SK-N-SH treated with all-trans-retinoic acid at 6 μM for 48 hours (cell line): ENCODE measurements at regions not wholly inside any gene's neighbourhood (a gene's known extent, or its start where the extent isn't known, plus 50 kb on each side); places are given as distances from the start of the nearest gene placed in this dataset.

ENCODE experiments used
- CSDC2 ChIP-seq: fragments of 250-450 bp; sonication (Bioruptor Pico); IDR thresholded peaks from 2 replicates; pipeline ENCODE4 v1.5.0; 2020; ENCODE audit warnings: mild to moderate bottlenecking, moderate library complexity
- GLIS3 ChIP-seq: fragments of 250-450 bp; sonication (Bioruptor Pico); IDR thresholded peaks from 2 replicates; pipeline ENCODE4 v1.5.0; 2020; ENCODE audit warnings: mild to moderate bottlenecking, moderate library complexity
- OSR1 ChIP-seq: fragments of 250-450 bp; sonication (Bioruptor Pico); IDR thresholded peaks from 2 replicates; pipeline ENCODE4 v1.8.0; 2022; ENCODE audit warnings: moderate library complexity, mild to moderate bottlenecking, inconsistent platforms
- SNAI2 ChIP-seq: fragments of 250-450 bp; sonication (Bioruptor Pico); IDR thresholded peaks from 2 replicates; pipeline ENCODE4 v1.5.0; 2020; ENCODE audit warnings: mild to moderate bottlenecking, moderate library complexity
- TF ChIP-seq, protein P1 (sequence below): fragments of 250-450 bp; sonication (Bioruptor Pico); IDR thresholded peaks from 2 replicates; pipeline ENCODE4 v1.5.0; 2020; ENCODE audit warnings: mild to moderate bottlenecking, moderate library complexity
- TF ChIP-seq, protein P2 (sequence below): fragments of 250-450 bp; sonication (Bioruptor Pico); IDR thresholded peaks from 2 replicates; pipeline ENCODE4 v1.5.1; 2020; ENCODE audit warnings: low read depth, mild to moderate bottlenecking, moderate library complexity
- TF ChIP-seq, protein P3 (sequence below): fragments of 250-450 bp; sonication (Bioruptor Pico); IDR thresholded peaks from 2 replicates; pipeline ENCODE4 v1.8.0; 2020; ENCODE audit warnings: mild to moderate bottlenecking, moderate library complexity, borderline replicate concordance

DNA sequence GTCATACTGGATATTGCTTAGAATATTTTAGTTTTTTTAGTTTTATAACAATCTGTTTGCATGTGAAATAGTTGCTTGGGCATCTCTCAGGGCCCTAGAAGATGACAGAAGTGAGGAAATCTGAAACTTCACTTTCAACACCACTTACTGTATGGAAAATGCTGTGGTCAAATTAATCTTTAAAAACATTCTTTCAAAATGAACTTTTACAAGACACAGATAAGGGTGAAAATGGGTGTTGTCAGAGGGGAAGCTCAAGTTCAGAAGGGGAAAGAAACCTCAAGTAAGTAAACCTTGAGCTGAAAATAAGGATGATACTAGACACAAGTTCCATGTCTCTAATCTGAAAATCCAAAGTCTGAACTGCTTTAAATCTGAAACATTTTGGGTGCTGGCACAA lies 1840.1 kb upstream of the RAG2 start:
- TF ChIP-seq GLIS3 (CRISPR knock-in tag): no peak
- TF ChIP-seq OSR1 (CRISPR knock-in tag): no peak
- TF ChIP-seq SNAI2 (CRISPR knock-in tag): no peak
- TF ChIP-seq, protein P1, sequence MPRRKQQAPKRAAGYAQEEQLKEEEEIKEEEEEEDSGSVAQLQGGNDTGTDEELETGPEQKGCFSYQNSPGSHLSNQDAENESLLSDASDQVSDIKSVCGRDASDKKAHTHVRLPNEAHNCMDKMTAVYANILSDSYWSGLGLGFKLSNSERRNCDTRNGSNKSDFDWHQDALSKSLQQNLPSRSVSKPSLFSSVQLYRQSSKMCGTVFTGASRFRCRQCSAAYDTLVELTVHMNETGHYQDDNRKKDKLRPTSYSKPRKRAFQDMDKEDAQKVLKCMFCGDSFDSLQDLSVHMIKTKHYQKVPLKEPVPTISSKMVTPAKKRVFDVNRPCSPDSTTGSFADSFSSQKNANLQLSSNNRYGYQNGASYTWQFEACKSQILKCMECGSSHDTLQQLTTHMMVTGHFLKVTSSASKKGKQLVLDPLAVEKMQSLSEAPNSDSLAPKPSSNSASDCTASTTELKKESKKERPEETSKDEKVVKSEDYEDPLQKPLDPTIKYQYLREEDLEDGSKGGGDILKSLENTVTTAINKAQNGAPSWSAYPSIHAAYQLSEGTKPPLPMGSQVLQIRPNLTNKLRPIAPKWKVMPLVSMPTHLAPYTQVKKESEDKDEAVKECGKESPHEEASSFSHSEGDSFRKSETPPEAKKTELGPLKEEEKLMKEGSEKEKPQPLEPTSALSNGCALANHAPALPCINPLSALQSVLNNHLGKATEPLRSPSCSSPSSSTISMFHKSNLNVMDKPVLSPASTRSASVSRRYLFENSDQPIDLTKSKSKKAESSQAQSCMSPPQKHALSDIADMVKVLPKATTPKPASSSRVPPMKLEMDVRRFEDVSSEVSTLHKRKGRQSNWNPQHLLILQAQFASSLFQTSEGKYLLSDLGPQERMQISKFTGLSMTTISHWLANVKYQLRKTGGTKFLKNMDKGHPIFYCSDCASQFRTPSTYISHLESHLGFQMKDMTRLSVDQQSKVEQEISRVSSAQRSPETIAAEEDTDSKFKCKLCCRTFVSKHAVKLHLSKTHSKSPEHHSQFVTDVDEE (CRISPR knock-in tag): no peak
- no peak for TF ChIP-seq CSDC2 (CRISPR knock-in tag)
- TF ChIP-seq, protein P2, sequence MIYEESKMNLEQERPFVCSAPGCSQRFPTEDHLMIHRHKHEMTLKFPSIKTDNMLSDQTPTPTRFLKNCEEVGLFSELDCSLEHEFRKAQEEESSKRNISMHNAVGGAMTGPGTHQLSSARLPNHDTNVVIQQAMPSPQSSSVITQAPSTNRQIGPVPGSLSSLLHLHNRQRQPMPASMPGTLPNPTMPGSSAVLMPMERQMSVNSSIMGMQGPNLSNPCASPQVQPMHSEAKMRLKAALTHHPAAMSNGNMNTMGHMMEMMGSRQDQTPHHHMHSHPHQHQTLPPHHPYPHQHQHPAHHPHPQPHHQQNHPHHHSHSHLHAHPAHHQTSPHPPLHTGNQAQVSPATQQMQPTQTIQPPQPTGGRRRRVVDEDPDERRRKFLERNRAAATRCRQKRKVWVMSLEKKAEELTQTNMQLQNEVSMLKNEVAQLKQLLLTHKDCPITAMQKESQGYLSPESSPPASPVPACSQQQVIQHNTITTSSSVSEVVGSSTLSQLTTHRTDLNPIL (CRISPR knock-in tag): no peak
- TF ChIP-seq, protein P3, sequence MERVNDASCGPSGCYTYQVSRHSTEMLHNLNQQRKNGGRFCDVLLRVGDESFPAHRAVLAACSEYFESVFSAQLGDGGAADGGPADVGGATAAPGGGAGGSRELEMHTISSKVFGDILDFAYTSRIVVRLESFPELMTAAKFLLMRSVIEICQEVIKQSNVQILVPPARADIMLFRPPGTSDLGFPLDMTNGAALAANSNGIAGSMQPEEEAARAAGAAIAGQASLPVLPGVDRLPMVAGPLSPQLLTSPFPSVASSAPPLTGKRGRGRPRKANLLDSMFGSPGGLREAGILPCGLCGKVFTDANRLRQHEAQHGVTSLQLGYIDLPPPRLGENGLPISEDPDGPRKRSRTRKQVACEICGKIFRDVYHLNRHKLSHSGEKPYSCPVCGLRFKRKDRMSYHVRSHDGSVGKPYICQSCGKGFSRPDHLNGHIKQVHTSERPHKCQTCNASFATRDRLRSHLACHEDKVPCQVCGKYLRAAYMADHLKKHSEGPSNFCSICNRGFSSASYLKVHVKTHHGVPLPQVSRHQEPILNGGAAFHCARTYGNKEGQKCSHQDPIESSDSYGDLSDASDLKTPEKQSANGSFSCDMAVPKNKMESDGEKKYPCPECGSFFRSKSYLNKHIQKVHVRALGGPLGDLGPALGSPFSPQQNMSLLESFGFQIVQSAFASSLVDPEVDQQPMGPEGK (CRISPR knock-in tag): no peak
